ENCODE measurements at regions not wholly inside any gene's neighbourhood (a gene's known extent, or its start where the extent isn't known, plus 50 kb on each side); places are given as distances from the start of the nearest gene placed in this dataset.

DNA sequence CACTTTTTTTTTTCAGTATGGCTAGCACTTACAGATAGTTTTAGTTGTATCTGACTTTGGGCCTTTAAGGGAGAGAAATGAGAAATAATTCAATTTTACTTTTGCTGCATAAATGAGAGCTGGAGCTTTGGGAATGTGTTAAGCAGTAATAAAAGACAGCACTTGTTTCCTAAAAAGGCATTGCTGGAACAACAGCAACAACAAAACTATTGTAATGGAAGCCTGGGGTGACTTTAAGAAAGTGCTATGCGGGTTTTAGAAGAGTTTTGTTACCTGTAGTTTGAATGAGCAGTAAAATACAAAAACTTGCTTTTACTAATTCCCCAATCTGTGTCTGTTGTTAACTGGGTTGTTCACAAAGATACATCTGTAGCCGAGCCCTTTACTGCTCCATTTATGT is 774.0 kb upstream of the ARPP21 start:
- H3K4me1 ChIP-seq (replicated peaks; ENCODE audit: insufficient read depth), result no peaks in the 10 kb centered on the region
- H3K4me3 ChIP-seq, result no peak overlapping the region
- POLR2A ChIA-PET (ENCODE audit: unreplicated experiment), result no interaction called here
- BruUV-seq (replicated peaks), result no TSS peak
- TF ChIP-seq, protein P1, sequence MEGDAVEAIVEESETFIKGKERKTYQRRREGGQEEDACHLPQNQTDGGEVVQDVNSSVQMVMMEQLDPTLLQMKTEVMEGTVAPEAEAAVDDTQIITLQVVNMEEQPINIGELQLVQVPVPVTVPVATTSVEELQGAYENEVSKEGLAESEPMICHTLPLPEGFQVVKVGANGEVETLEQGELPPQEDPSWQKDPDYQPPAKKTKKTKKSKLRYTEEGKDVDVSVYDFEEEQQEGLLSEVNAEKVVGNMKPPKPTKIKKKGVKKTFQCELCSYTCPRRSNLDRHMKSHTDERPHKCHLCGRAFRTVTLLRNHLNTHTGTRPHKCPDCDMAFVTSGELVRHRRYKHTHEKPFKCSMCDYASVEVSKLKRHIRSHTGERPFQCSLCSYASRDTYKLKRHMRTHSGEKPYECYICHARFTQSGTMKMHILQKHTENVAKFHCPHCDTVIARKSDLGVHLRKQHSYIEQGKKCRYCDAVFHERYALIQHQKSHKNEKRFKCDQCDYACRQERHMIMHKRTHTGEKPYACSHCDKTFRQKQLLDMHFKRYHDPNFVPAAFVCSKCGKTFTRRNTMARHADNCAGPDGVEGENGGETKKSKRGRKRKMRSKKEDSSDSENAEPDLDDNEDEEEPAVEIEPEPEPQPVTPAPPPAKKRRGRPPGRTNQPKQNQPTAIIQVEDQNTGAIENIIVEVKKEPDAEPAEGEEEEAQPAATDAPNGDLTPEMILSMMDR (conservative IDR thresholded peaks at IDR 0.05), result no peak
- no peak for TF ChIP-seq EZH2 (IDR thresholded peaks at IDR 0.05; ENCODE audit: low read depth)
- CTCF ChIA-PET, result no interaction called here
- no peaks in the 10 kb centered on the region for H3K79me2 ChIP-seq (ENCODE audit: low read depth)
- H3K27me3 ChIP-seq (ENCODE audit: insufficient read depth, low read depth), result no peaks in the 10 kb centered on the region
- intact Hi-C loops (cut with micrococcal nuclease; ENCODE audit: unreplicated experiment), result no loop called here
- no peaks in the 10 kb centered on the region for H3K36me3 ChIP-seq (ENCODE audit: low read depth)
- no peaks in the 10 kb centered on the region for H3F3A ChIP-seq (ENCODE audit: insufficient read depth, low read depth)
- no peak for DNase-seq
- no peaks in the 10 kb centered on the region for H4K20me1 ChIP-seq (ENCODE audit: insufficient read depth)
- no peaks in the 10 kb centered on the region for H3K9me3 ChIP-seq (ENCODE audit: insufficient read depth, low read depth)
- H3K9me2 ChIP-seq (ENCODE audit: insufficient read depth), result no peaks in the 10 kb centered on the region
- no peak overlapping the region for H3K4me2 ChIP-seq
- no peak overlapping the region for H3K27ac ChIP-seq
- H2AFZ ChIP-seq, result no peak overlapping the region

DNA sequence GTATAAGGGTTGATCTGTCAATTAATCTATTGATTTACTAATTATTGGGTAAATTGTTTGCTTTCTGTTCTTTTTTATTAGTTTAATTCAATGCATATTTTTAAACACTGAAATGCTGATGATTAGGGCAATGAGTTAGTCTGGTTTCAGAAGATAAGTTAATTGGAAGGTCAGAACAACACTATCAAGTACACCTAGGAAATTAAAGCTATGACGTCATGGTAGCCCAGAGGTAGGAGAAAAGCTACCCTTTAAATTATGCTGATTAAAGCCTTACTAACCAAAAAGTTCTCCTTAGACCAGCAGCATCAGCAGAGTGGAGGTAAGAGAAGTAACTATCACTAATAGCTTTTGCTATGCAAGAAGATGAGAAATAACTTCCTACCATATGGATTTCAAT is 770.4 kb upstream of the ARPP21 start:
- Histone ChIP-seq H3K36me3 (ENCODE audit: low read depth) (no peaks in the 10 kb centered on the region), H3K4me2 (no peak overlapping the region), H2AFZ (no peak overlapping the region), H3K27ac (no peak overlapping the region), H3K9me2 (ENCODE audit: insufficient read depth) (no peaks in the 10 kb centered on the region), H4K20me1 (ENCODE audit: insufficient read depth) (no peaks in the 10 kb centered on the region), H3K4me3 (no peak overlapping the region), H3K4me1 (replicated peaks; ENCODE audit: insufficient read depth) (no peaks in the 10 kb centered on the region), H3F3A (ENCODE audit: insufficient read depth, low read depth) (no peaks in the 10 kb centered on the region), H3K9me3 (ENCODE audit: insufficient read depth, low read depth) (no peaks in the 10 kb centered on the region), H3K79me2 (ENCODE audit: low read depth) (no peaks in the 10 kb centered on the region), H3K27me3 (ENCODE audit: insufficient read depth, low read depth) (no peaks in the 10 kb centered on the region)
- no peak for TF ChIP-seq EZH2 (IDR thresholded peaks at IDR 0.05; ENCODE audit: low read depth)
- TF ChIP-seq, protein P1 (conservative IDR thresholded peaks at IDR 0.05), result no peak
- intact Hi-C loops (cut with micrococcal nuclease; ENCODE audit: unreplicated experiment), result no loop called here
- CTCF ChIA-PET, result no interaction called here
- POLR2A ChIA-PET (ENCODE audit: unreplicated experiment), result no interaction called here
- no TSS peak for BruUV-seq (replicated peaks)
- no peak for DNase-seq

- Histone ChIP-seq H3K36me3 (ENCODE audit: low read depth) (no peaks in the 10 kb centered on the region), H3K4me3 (no peak overlapping the region), H3K4me2 (no peak overlapping the region), H2AFZ (no peak overlapping the region), H3K9me2 (ENCODE audit: insufficient read depth) (no peaks in the 10 kb centered on the region), H3K27ac (no peak overlapping the region), H3F3A (ENCODE audit: insufficient read depth, low read depth) (no peaks in the 10 kb centered on the region), H3K27me3 (ENCODE audit: insufficient read depth, low read depth) (no peaks in the 10 kb centered on the region), H3K79me2 (ENCODE audit: low read depth) (no peaks in the 10 kb centered on the region), H3K4me1 (replicated peaks; ENCODE audit: insufficient read depth) (no peaks in the 10 kb centered on the region), H3K9me3 (ENCODE audit: insufficient read depth, low read depth) (no peaks in the 10 kb centered on the region), H4K20me1 (ENCODE audit: insufficient read depth) (no peaks in the 10 kb centered on the region)
- CTCF ChIA-PET, result no interaction called here
- TF ChIP-seq, protein P1 (conservative IDR thresholded peaks at IDR 0.05), result no peak
- TF ChIP-seq EZH2 (IDR thresholded peaks at IDR 0.05; ENCODE audit: low read depth), result no peak
- no TSS peak for BruUV-seq (replicated peaks)
- POLR2A ChIA-PET (ENCODE audit: unreplicated experiment), result no interaction called here
- DNase-seq, result no peak
- intact Hi-C loops (cut with micrococcal nuclease; ENCODE audit: unreplicated experiment), result no loop called here
Observed at GRCh38 chr3:34869696-34870095, 769.6 kb upstream of the ARPP21 start.
